CD14-positive monocyte (primary cell): ENCODE measurements at regions not wholly inside any gene's neighbourhood (a gene's known extent, or its start where the extent isn't known, plus 50 kb on each side); places are given as distances from the start of the nearest gene placed in this dataset.

Experiments used
- DNase-seq, 3 donors: peaks; one replicate each; pipeline ENCODE4 v3.0.0-alpha.2; 2011 to 2022
- H2AFZ ChIP-seq: 2 replicates; pipeline ENCODE4 v1.6.0; 2012; ENCODE audit warnings: mild to moderate bottlenecking, low read depth, low read length, inconsistent platforms; ENCODE audit not compliant: insufficient read depth, poor library complexity, severe bottlenecking
- H3K27ac ChIP-seq, 2 donors: 1 replicate in 1 of 2; 2 replicates in 1 of 2; pipeline ENCODE4 v1.5.1; 2012 to 2013; ENCODE audit warnings: low read length in 2 of 2, control low read depth in 1 of 2, inconsistent platforms in 1 of 2, low read depth in 1 of 2, mild to moderate bottlenecking in 1 of 2
- H3K27me3 ChIP-seq, 2 donors: one replicate each; pipeline versions ENCODE4 v1.6.0 to v1.6.1; 2011 to 2013; ENCODE audit warnings: low read length in 2 of 2; ENCODE audit not compliant: control insufficient read depth in 2 of 2, insufficient read depth in 2 of 2
- H3K36me3 ChIP-seq, 2 donors: replicated peaks in 1 of 2; 1 replicate in 1 of 2; 2 replicates in 1 of 2; pipeline versions ENCODE4 v1.5.1 to v1.6.1; 2012 to 2013; ENCODE audit warnings: low read length in 2 of 2, control low read depth in 1 of 2, inconsistent platforms in 1 of 2, mild to moderate bottlenecking in 1 of 2; ENCODE audit not compliant: insufficient read depth in 2 of 2, control insufficient read depth in 1 of 2
- H3K4me1 ChIP-seq, 2 donors: 1 replicate in 1 of 2; 2 replicates in 1 of 2; pipeline versions ENCODE4 v1.5.1 to v1.6.1; 2012 to 2013; ENCODE audit warnings: low read length in 2 of 2, control low read depth in 1 of 2, inconsistent platforms in 1 of 2, mild to moderate bottlenecking in 1 of 2, moderate library complexity in 1 of 2; ENCODE audit not compliant: insufficient read depth in 2 of 2, control insufficient read depth in 1 of 2
- H3K4me2 ChIP-seq: replicated peaks from 2 replicates; pipeline ENCODE3; 2012; ENCODE audit warnings: low read length, moderate library complexity, mild to moderate bottlenecking; ENCODE audit not compliant: poor library complexity, severe bottlenecking; ENCODE audit errors: extremely low read depth
- H3K4me3 ChIP-seq, 3 experiments: fragments of 200-600 bp in 1 of 3; sonication (generic) in 1 of 3; replicated peaks in 1 of 3; 1 replicate in 2 of 3; 2 replicates in 1 of 3; pipeline ENCODE4 v1.5.1; 2011 to 2013; ENCODE audit warnings: low read length in 3 of 3, mild to moderate bottlenecking in 3 of 3, control low read depth in 2 of 3, low read depth in 2 of 3, inconsistent platforms in 1 of 3, moderate library complexity in 1 of 3
- H3K79me2 ChIP-seq: 2 replicates; pipeline ENCODE4 v1.6.0; 2012; ENCODE audit warnings: mild to moderate bottlenecking, control low read depth, inconsistent platforms, low read length, moderate library complexity; ENCODE audit not compliant: insufficient read depth
- H3K9ac ChIP-seq: 2 replicates; pipeline ENCODE4 v1.6.0; 2017; ENCODE audit warnings: low read length, mild to moderate bottlenecking; ENCODE audit not compliant: insufficient read depth, poor library complexity, severe bottlenecking
- H3K9me3 ChIP-seq, 2 donors: replicated peaks in 1 of 2; 1 replicate in 1 of 2; 2 replicates in 1 of 2; pipeline versions ENCODE4 v1.5.1 to v1.6.1; 2012 to 2013; ENCODE audit warnings: low read length in 2 of 2, control low read depth in 1 of 2; ENCODE audit not compliant: control insufficient read depth in 1 of 2, insufficient read depth in 1 of 2
- H4K20me1 ChIP-seq: 2 replicates; pipeline ENCODE4 v1.6.0; 2012; ENCODE audit warnings: mild to moderate bottlenecking, low read length, control low read depth, moderate library complexity; ENCODE audit not compliant: insufficient read depth
- H3K27ac Mint-ChIP-seq, 7 donors: one replicate each; pipeline ENCODE4 v1.8.0; 2020; ENCODE audit warnings: mild to moderate bottlenecking in 7 of 7, mixed read lengths in 7 of 7, moderate library complexity in 6 of 7, inconsistent platforms in 2 of 7
- H3K27me3 Mint-ChIP-seq, 3 donors: one replicate each; pipeline ENCODE4 v1.8.0; 2021 to 2022; ENCODE audit warnings: low read depth in 3 of 3, mild to moderate bottlenecking in 3 of 3, mixed read lengths in 3 of 3, moderate library complexity in 3 of 3, inconsistent platforms in 1 of 3
- H3K36me3 Mint-ChIP-seq, 2 donors: one replicate each; pipeline ENCODE4 v1.8.0; 2020; ENCODE audit warnings: mixed read lengths in 2 of 2, inconsistent platforms in 1 of 2, mild to moderate bottlenecking in 1 of 2
- H3K4me1 Mint-ChIP-seq: one replicate; pipeline ENCODE4 v1.8.0; 2020; ENCODE audit warnings: mild to moderate bottlenecking, mixed read lengths
- H3K4me3 Mint-ChIP-seq, 2 donors: one replicate each; pipeline ENCODE4 v1.8.0; 2020; ENCODE audit warnings: mild to moderate bottlenecking in 2 of 2, mixed read lengths in 2 of 2, moderate library complexity in 1 of 2
- H3K9me3 Mint-ChIP-seq, 7 donors: one replicate each; pipeline ENCODE4 v1.8.0; 2020 to 2022; ENCODE audit warnings: mixed read lengths in 7 of 7, mild to moderate bottlenecking in 6 of 7, moderate library complexity in 6 of 7, inconsistent platforms in 2 of 7
- WGBS: methylation state at CpG from one replicate; pipeline ENCODE4 v1.1.5; 2013; ENCODE audit warnings: missing lambda C conversion rate; ENCODE audit not compliant: insufficient coverage; 5-methylcytosine and 5-hydroxymethylcytosine counted together
- intact Hi-C, 2 donors: fragments of 100-400 bp; cut with micrococcal nuclease; formaldehyde crosslinking; loops; one replicate each; pipeline versions ENCODE4 v1.15.0 to v1.15.1; 2023
- TF ChIP-seq, protein P1 (sequence below): fragments of 200-600 bp; IDR thresholded peaks from one replicate; pipeline ENCODE4 v1.8.0; 2022; ENCODE audit warnings: antibody characterized with exemption, mild to moderate bottlenecking

GRCh38 chr10:7493996-7494395 is 83.2 kb upstream of the SFMBT2 start:
- H3K27me3 Mint-ChIP-seq, result peaks cover 0 to 2% (median 0%) of the 10 kb centered on the region in 3 donors
- no peaks in the 10 kb centered on the region for H3K79me2 ChIP-seq
- H4K20me1 ChIP-seq, result no peaks in the 10 kb centered on the region
- TF ChIP-seq, protein P1, sequence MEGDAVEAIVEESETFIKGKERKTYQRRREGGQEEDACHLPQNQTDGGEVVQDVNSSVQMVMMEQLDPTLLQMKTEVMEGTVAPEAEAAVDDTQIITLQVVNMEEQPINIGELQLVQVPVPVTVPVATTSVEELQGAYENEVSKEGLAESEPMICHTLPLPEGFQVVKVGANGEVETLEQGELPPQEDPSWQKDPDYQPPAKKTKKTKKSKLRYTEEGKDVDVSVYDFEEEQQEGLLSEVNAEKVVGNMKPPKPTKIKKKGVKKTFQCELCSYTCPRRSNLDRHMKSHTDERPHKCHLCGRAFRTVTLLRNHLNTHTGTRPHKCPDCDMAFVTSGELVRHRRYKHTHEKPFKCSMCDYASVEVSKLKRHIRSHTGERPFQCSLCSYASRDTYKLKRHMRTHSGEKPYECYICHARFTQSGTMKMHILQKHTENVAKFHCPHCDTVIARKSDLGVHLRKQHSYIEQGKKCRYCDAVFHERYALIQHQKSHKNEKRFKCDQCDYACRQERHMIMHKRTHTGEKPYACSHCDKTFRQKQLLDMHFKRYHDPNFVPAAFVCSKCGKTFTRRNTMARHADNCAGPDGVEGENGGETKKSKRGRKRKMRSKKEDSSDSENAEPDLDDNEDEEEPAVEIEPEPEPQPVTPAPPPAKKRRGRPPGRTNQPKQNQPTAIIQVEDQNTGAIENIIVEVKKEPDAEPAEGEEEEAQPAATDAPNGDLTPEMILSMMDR, result no peak
- no peaks in the 10 kb centered on the region for H3K36me3 Mint-ChIP-seq
- H3K27me3 ChIP-seq, result no peaks in the 10 kb centered on the region
- WGBS, result no CpG with 5 or more reads among the region's 2 CpGs
- no peak for DNase-seq
- no peak overlapping the region for H3K27ac ChIP-seq
- H3K4me3 Mint-ChIP-seq, result no peak overlapping the region
- H3K4me3 ChIP-seq, result no peak overlapping the region
- peaks cover 52% of the 10 kb centered on the region for H3K4me1 Mint-ChIP-seq
- H3K36me3 ChIP-seq, result no peaks in the 10 kb centered on the region
- no peaks in the 10 kb centered on the region for H3K9me3 ChIP-seq
- no peak overlapping the region for H2AFZ ChIP-seq
- no peaks in the 10 kb centered on the region for H3K9me3 Mint-ChIP-seq
- no peak overlapping the region for H3K27ac Mint-ChIP-seq
- H3K4me1 ChIP-seq, result peaks cover 25 to 27% of the 10 kb centered on the region in 2 donors
- H3K4me2 ChIP-seq, result no peak overlapping the region
- no peak overlapping the region for H3K9ac ChIP-seq
- intact Hi-C loops, result no loop called here

DNA sequence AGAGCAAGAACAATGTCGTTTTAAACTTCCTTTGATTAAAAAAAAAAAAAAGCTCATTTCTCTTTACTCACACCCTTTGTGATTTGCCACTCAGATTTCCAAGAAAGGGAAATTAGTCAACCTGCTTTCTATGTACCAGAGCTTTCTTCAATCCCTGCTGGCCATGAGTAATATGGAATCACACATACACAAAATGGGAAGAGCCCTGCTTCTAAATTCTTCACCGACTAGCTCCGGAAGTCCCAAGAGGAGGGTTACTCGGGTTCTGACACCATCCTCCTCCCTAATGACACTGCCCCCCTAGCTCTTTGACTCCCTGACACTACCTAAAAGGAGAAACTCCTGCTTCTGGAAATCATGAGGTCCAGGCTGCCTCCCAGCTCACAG is 81.8 kb upstream of the SFMBT2 start:
- Histone ChIP-seq H3K79me2 (no peaks in the 10 kb centered on the region), H3K4me1 (peaks cover 36 to 38% of the 10 kb centered on the region in 2 donors), H3K27me3 (no peaks in the 10 kb centered on the region), H3K36me3 (no peaks in the 10 kb centered on the region), H3K9ac (no peak overlapping the region), H3K4me3 (no peak overlapping the region), H3K4me2 (no peak overlapping the region), H3K27ac (no peak overlapping the region), H2AFZ (no peak overlapping the region), H3K9me3 (no peaks in the 10 kb centered on the region), H4K20me1 (no peaks in the 10 kb centered on the region)
- TF ChIP-seq, protein P1, result no peak
- peak in 1 of 3 donors; percentile 41 for DNase-seq
- Mint-ChIP-seq H3K27me3 (no peaks in the 10 kb centered on the region), H3K4me1 (peaks cover 63% of the 10 kb centered on the region), H3K36me3 (no peaks in the 10 kb centered on the region), H3K9me3 (no peaks in the 10 kb centered on the region), H3K27ac (peak overlapping the region in 2 of 7 donors; percentile 12 to 69), H3K4me3 (peak overlapping the region in 1 of 2 donors; percentile 39)
- intact Hi-C loops, result no loop called here
- 33% methylated on average over 3 of the region's 4 CpGs for WGBS
